ENCODE measurements at regions not wholly inside any gene's neighbourhood (a gene's known extent, or its start where the extent isn't known, plus 50 kb on each side); places are given as distances from the start of the nearest gene placed in this dataset.

DNA sequence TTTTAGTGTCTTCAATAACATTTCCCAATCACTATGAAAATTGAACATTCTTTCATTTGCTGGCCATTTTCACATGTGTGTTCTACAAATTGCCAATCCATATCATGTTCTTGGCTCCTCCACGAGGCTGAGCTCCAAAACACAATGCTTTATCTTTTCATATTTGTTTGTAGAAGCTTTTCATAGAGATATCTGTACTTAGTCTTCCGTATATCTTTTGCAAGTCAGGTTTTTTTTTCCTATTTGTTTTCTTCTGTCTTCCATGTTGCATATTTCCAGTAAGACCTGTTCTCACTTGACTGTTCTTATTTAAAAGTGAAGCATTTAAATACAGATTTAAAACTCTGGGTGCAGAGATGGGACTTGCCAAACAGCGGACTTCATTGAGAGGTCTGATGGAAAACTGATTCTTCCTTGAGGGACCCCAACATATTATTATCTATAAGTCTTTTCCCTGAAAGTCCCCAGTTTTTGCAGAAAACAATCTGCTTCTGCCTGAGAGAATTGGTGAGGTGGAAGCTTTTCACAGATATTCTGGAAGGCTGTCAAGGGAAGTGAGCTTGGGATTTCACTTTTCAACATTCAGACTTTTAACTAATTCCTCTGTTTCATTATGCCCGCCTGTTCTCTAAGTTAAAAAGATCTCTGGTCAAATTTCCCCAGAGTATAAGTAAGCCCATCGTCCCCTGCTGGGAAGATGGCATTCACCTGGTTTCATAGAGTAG, 77.8 kb upstream of the KCNMB2 start:
- TF ChIP-seq, protein P1, sequence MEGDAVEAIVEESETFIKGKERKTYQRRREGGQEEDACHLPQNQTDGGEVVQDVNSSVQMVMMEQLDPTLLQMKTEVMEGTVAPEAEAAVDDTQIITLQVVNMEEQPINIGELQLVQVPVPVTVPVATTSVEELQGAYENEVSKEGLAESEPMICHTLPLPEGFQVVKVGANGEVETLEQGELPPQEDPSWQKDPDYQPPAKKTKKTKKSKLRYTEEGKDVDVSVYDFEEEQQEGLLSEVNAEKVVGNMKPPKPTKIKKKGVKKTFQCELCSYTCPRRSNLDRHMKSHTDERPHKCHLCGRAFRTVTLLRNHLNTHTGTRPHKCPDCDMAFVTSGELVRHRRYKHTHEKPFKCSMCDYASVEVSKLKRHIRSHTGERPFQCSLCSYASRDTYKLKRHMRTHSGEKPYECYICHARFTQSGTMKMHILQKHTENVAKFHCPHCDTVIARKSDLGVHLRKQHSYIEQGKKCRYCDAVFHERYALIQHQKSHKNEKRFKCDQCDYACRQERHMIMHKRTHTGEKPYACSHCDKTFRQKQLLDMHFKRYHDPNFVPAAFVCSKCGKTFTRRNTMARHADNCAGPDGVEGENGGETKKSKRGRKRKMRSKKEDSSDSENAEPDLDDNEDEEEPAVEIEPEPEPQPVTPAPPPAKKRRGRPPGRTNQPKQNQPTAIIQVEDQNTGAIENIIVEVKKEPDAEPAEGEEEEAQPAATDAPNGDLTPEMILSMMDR (conservative IDR thresholded peaks at IDR 0.05; ENCODE audit: low read depth, low read length) = no peak
- TF ChIP-seq EZH2 (IDR thresholded peaks at IDR 0.05; ENCODE audit: borderline replicate concordance, low read depth, low read length, poor library complexity, severe bottlenecking) = no peak

Data from A673 (cell line).